ENCODE measurements at regions not wholly inside any gene's neighbourhood (a gene's known extent, or its start where the extent isn't known, plus 50 kb on each side); places are given as distances from the start of the nearest gene placed in this dataset.

- TF ChIP-seq, protein P1, sequence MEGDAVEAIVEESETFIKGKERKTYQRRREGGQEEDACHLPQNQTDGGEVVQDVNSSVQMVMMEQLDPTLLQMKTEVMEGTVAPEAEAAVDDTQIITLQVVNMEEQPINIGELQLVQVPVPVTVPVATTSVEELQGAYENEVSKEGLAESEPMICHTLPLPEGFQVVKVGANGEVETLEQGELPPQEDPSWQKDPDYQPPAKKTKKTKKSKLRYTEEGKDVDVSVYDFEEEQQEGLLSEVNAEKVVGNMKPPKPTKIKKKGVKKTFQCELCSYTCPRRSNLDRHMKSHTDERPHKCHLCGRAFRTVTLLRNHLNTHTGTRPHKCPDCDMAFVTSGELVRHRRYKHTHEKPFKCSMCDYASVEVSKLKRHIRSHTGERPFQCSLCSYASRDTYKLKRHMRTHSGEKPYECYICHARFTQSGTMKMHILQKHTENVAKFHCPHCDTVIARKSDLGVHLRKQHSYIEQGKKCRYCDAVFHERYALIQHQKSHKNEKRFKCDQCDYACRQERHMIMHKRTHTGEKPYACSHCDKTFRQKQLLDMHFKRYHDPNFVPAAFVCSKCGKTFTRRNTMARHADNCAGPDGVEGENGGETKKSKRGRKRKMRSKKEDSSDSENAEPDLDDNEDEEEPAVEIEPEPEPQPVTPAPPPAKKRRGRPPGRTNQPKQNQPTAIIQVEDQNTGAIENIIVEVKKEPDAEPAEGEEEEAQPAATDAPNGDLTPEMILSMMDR (IDR thresholded peaks at IDR 0.05 in 2 of 3, conservative IDR thresholded peaks at IDR 0.05 in 1 of 3; ENCODE audit: control insufficient read depth in 2 of 3, extremely low read depth in 1 of 3, insufficient read depth in 1 of 3, low read depth in 3 of 3, low read length in 3 of 3): no peak
- TF ChIP-seq POLR2AphosphoS5 (IDR thresholded peaks at IDR 0.05; ENCODE audit: low read length) (no peak), FOXM1 (IDR thresholded peaks at IDR 0.05; ENCODE audit: low read depth, low read length) (no peak), EZH2 (IDR thresholded peaks at IDR 0.05; ENCODE audit: borderline replicate concordance, control insufficient read depth, low read depth, low read length) (no peak), TCF12 (IDR thresholded peaks at IDR 0.05; ENCODE audit: low read depth, low read length) (no peak), MXI1 (IDR thresholded peaks at IDR 0.05; ENCODE audit: low read depth, low read length) (no peak), REST (IDR thresholded peaks at IDR 0.05; ENCODE audit: low read depth, low read length) (no peak), RCOR1 (conservative IDR thresholded peaks at IDR 0.05; ENCODE audit: low read depth, low read length) (no peak)
These were observed 88.4 kb upstream of the CXCL14 start for GRCh38 chr5:135667204-135667603.

Data from GM12878 (cell line).